Coronary artery (tissue), 2 donors: ENCODE measurements at regions not wholly inside any gene's neighbourhood (a gene's known extent, or its start where the extent isn't known, plus 50 kb on each side); places are given as distances from the start of the nearest gene placed in this dataset.

Experiments used
- DNase-seq: peaks from one replicate; pipeline ENCODE4 v3.0.0-alpha.2; 2017; ENCODE audit warnings: low spot score
- H3K27ac ChIP-seq, 2 donors: fragments of 200-600 bp; sonication (generic); one replicate each; pipeline ENCODE4 v1.5.1; 2016 to 2019
- H3K4me3 ChIP-seq: fragments of 200-600 bp; sonication (generic); 2 replicates; pipeline ENCODE4 v1.5.1; 2016; ENCODE audit warnings: mild to moderate bottlenecking, moderate library complexity
- CTCF ChIP-seq: fragments of 200-600 bp; sonication (generic); IDR thresholded peaks from one replicate; pipeline ENCODE4 v1.5.1; 2019; ENCODE audit warnings: antibody characterized with exemption

GRCh38 chr3:178474526-178474925 lies 61.7 kb upstream of the KCNMB2 start:
- no peak for TF ChIP-seq CTCF

GRCh38 chr3:178475062-178475461 lies 61.2 kb upstream of the KCNMB2 start:
- no peak for TF ChIP-seq CTCF
- Histone ChIP-seq H3K4me3 (no peak overlapping the region), H3K27ac (no peak overlapping the region)
- DNase-seq, result no peak

More at GRCh38 chr3:178474526-178474925, 61.7 kb upstream of the KCNMB2 start:
- H3K4me3 ChIP-seq, result no peak overlapping the region
- DNase-seq, result no peak
- no peak overlapping the region for H3K27ac ChIP-seq

GRCh38 chr3:178476886-178477285 lies 59.4 kb upstream of the KCNMB2 start:
- no peak for DNase-seq
- no peak overlapping the region for H3K4me3 ChIP-seq
- H3K27ac ChIP-seq, result no peak overlapping the region
- no peak for TF ChIP-seq CTCF

GRCh38 chr3:178479446-178479845 lies 56.8 kb upstream of the KCNMB2 start:
- TF ChIP-seq CTCF, result no peak
- no peak for DNase-seq

GRCh38 chr3:178479860-178480259 lies 56.4 kb upstream of the KCNMB2 start:
- no peak for TF ChIP-seq CTCF

More at GRCh38 chr3:178479446-178479845, 56.8 kb upstream of the KCNMB2 start:
- H3K27ac ChIP-seq, result no peak overlapping the region
- no peak overlapping the region for H3K4me3 ChIP-seq

GRCh38 chr3:178480274-178480673 lies 56.0 kb upstream of the KCNMB2 start:
- no peak for DNase-seq
- no peak overlapping the region for H3K27ac ChIP-seq
- no peak overlapping the region for H3K4me3 ChIP-seq
- TF ChIP-seq CTCF, result no peak

More at GRCh38 chr3:178479860-178480259, 56.4 kb upstream of the KCNMB2 start:
- no peak overlapping the region for H3K4me3 ChIP-seq
- no peak for DNase-seq
- no peak overlapping the region for H3K27ac ChIP-seq

GRCh38 chr3:178480795-178481194 lies 55.4 kb upstream of the KCNMB2 start:
- no peak overlapping the region for H3K27ac ChIP-seq
- no peak for DNase-seq
- no peak overlapping the region for H3K4me3 ChIP-seq
- no peak for TF ChIP-seq CTCF
